ENCODE measurements at regions not wholly inside any gene's neighbourhood (a gene's known extent, or its start where the extent isn't known, plus 50 kb on each side); places are given as distances from the start of the nearest gene placed in this dataset.

DNA sequence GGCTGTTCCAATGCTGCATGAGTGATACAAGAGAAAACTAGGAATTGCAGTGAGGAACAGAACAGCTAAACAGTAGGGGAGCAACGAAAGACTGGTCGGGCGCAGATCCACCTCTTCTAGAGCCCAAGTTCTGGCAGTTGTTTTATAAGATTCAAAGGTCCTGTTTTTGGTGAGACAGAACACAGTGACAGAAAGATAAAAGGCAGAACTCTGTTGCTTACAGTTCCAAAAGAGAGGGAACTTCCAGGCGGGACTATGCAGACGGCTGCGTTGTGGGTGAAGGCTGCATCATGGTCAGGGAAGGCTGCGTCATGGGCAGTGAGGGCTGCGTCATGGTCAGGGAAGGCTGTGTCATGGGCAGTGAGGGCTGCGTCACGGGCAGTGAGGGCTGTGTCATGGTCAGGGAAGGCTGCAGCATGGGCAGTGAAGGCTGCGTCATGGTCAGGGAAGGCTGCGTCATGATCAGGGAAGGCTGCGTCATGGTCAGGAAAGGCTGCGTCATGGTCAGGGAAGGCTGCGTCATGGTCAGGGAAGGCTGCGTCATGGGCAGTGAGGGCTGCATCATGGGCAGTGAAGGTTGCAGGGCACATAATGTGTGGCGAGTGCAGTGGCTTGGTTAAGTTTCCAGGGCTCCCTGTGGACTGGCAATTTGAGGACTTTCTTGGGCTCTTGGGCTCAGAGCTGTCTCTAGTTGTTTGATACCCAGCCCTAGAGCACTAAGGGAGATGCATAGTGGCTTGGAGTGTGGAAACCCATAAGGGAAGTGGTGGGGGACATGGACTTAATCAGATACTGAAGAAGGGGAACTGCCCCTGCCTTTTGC lies 619.9 kb downstream of the AACS start:
- no peak overlapping the region for H3K4me3 ChIP-seq

DNA sequence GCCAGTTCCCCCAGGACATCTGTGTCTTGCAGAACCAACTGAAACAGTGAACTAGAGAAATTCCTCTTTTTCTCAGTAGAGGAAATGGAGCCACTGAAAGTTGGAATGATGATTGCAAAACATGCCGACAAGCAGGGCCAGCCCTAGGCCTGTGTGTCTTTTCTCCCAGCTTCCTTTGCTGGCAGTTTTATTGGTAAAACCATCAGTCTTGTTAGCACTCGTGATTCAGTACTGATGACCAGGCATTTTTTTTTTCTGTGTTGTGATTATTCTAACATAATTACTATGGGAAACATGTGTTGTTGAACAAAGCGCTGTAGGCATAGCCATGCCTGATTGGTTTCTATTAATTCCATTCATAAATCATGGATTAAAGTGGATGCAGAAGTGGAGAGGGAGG lies 620.7 kb downstream of the AACS start:
- Histone ChIP-seq H3K27me3 (ENCODE audit: low read depth) (no peaks in the 10 kb centered on the region), H3K4me1 (no peaks in the 10 kb centered on the region), H3K4me3 (no peak overlapping the region), H3K36me3 (replicated peaks) (no peaks in the 10 kb centered on the region), H3K9me3 (no peaks in the 10 kb centered on the region)
- no peak for DNase-seq (ENCODE audit: low spot score in 2 of 2)
- in situ Hi-C loops (cut with MboI; ENCODE audit: low sequenced_read_pairs): no loop called here

More for the DNA sequence above, 619.9 kb downstream of the AACS start:
- Histone ChIP-seq H3K9me3 (no peaks in the 10 kb centered on the region), H3K4me1 (no peaks in the 10 kb centered on the region), H3K36me3 (replicated peaks) (no peaks in the 10 kb centered on the region), H3K27me3 (ENCODE audit: low read depth) (no peaks in the 10 kb centered on the region)
- no peak for DNase-seq (ENCODE audit: low spot score in 2 of 2)
- in situ Hi-C loops (cut with MboI; ENCODE audit: low sequenced_read_pairs): no loop called here

DNA sequence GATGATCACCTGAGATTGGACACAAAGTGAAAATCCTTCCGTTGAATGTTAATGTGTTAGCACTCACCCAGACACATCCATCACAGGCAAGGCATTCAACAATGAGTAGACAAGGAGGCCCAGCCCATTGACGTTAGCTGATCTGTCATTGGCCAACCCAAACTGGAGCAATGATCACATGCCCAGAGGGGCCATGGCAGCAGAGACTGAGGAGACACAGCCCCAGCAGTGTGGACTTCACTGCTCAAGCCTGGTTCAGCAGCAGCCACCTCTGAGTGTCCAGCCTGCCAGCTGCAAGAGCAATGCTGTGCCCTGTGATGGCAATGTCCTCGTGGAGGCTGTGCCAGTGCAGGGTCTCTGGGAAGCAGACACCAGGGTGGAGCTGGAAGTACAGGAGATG lies 622.2 kb downstream of the AACS start:
- Histone ChIP-seq H3K4me1 (no peaks in the 10 kb centered on the region), H3K27me3 (ENCODE audit: low read depth) (no peaks in the 10 kb centered on the region), H3K36me3 (replicated peaks) (no peaks in the 10 kb centered on the region), H3K9me3 (no peaks in the 10 kb centered on the region), H3K4me3 (no peak overlapping the region)
- no peak for DNase-seq (ENCODE audit: low spot score in 2 of 2)
- in situ Hi-C loops (cut with MboI; ENCODE audit: low sequenced_read_pairs): no loop called here

DNA sequence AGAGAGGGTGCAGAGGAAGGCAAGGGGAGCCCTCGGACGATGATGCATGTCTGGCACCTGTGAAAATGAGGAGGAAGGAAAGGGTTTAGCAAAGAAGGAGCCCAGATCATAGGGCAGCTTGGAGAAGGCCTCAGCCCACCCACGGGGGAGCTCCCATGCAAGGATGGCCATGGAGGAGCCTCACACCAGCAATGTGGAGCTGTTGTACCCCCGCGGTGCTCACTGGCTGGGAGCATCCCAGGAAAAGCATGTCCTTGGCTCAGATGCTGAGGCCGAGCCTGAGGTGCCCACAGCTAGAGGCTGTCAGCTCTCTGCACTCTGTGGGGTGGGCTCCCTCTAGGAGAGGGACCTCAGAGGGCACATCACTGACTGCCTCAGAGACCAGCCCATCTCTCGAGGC lies 622.6 kb downstream of the AACS start:
- Histone ChIP-seq H3K36me3 (replicated peaks) (no peaks in the 10 kb centered on the region), H3K4me3 (no peak overlapping the region), H3K9me3 (no peaks in the 10 kb centered on the region), H3K27me3 (ENCODE audit: low read depth) (no peaks in the 10 kb centered on the region), H3K4me1 (no peaks in the 10 kb centered on the region)
- DNase-seq (ENCODE audit: low spot score in 2 of 2): no peak
- in situ Hi-C loops (cut with MboI; ENCODE audit: low sequenced_read_pairs): no loop called here

DNA sequence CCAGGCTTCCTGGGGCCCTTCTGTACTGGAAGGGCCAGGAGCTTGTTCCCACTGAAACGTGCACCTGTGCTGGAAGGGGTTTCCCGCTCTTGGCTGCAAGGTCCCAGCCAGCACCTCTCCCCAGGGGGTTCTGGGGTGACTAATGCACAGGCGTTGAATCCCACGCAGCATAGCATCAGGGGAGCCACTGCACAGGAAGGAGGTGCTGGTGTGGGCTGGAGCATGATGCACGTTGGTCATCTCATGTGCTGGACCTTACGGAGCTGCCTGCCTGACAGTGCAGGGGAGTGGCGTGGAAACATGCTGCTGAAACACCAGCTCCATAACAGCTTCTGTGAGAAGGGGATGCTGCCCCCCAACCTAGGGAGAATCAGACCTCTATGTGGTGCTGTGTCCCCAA lies 623.0 kb downstream of the AACS start:
- in situ Hi-C loops (cut with MboI; ENCODE audit: low sequenced_read_pairs): no loop called here
- no peaks in the 10 kb centered on the region for H3K9me3 ChIP-seq
- H3K4me1 ChIP-seq: no peaks in the 10 kb centered on the region
- H3K27me3 ChIP-seq (ENCODE audit: low read depth): no peaks in the 10 kb centered on the region
- no peak overlapping the region for H3K4me3 ChIP-seq
- DNase-seq (ENCODE audit: low spot score in 2 of 2): no peak
- no peaks in the 10 kb centered on the region for H3K36me3 ChIP-seq (replicated peaks)

DNA sequence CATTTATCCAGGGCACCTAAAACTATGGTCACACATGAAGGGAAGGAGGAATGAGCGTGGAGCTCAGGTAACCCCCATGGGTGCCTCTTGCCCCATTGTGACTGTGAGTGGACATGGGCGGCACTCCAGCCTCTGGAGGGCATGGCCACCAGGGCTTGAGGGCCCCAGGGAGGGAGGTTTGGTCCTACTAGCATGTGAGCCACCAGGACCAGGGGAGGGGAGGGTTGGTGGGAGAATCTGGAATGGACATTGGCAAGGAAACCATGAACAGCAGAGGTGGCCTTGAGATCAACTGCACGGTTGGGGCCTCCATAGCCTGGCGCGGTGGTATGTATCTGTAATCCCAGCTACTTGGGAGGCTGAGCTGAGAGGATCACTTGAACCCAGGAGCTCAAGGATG lies 623.6 kb downstream of the AACS start:
- no peaks in the 10 kb centered on the region for H3K9me3 ChIP-seq
- no peak overlapping the region for H3K4me3 ChIP-seq

DNA sequence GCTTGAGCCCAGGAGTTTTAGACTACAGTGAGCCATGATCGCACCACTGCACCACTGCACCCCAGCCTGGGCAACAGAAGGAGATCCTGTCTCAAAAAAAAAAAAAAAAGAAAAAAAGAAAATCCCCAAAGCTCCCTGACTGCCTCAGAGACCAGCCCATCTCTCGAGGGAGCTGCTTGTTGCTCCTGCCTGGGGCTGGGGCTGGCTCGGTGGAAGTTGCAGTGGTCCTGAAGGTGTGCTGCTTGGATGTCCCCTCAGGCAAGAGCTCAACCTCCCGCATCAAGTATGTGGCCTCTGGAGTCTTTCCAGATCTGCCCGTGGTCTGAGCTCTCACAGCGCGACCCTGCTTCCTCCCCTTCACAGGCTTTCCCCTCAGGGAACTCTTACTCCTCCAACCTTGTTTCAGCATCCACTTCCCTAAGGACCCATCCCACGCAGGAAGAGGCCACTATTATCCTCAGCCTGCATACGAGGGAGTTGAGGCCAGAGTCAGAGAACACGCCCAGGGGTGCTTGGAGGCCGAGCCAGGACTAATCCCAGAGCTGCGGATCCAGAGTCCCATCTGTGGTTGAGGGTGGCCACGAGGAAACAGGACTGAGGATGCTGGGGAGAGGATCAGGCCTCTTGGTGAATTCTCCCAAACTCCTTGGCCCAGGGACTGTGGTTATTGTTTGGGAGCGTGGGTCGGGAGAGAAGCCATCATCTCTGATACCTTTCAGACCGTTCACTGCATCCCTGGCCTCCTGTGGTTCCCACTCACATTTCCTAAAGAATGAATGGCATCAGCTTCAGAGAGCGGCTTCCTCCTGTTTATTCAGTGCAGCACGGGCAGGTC lies 624.6 kb downstream of the AACS start:
- H3K4me3 ChIP-seq: no peak overlapping the region
- in situ Hi-C loops (cut with MboI; ENCODE audit: low sequenced_read_pairs): no loop called here
- H3K36me3 ChIP-seq (replicated peaks): no peaks in the 10 kb centered on the region
- no peak for DNase-seq (ENCODE audit: low spot score in 2 of 2)
- no peaks in the 10 kb centered on the region for H3K4me1 ChIP-seq
- no peaks in the 10 kb centered on the region for H3K27me3 ChIP-seq (ENCODE audit: low read depth)
- no peaks in the 10 kb centered on the region for H3K9me3 ChIP-seq

More for the DNA sequence above, 623.6 kb downstream of the AACS start:
- no peaks in the 10 kb centered on the region for H3K4me1 ChIP-seq
- H3K36me3 ChIP-seq (replicated peaks): no peaks in the 10 kb centered on the region
- in situ Hi-C loops (cut with MboI; ENCODE audit: low sequenced_read_pairs): no loop called here
- no peak for DNase-seq (ENCODE audit: low spot score in 2 of 2)
- no peaks in the 10 kb centered on the region for H3K27me3 ChIP-seq (ENCODE audit: low read depth)

DNA sequence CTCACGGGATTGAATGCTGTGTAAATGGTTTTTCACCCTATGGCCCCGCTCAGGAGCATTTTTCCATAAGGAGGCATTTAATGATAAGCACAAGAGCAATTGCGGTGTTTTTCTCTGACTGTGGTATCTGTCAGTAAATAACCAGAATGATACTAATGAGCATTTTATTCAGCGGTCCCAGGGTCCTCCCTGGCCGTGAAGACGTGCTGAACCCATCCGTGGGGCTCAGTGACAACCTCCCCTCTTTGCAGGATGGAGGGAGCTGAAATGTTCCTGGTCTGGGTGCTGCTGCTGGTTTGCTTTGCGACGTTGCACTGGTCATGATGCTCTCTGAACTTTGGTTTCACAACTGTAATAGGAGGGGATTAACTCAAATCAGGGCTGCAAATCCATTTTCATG lies 625.6 kb downstream of the AACS start:
- in situ Hi-C loops (cut with MboI; ENCODE audit: low sequenced_read_pairs): no loop called here
- Histone ChIP-seq H3K27me3 (ENCODE audit: low read depth) (no peaks in the 10 kb centered on the region), H3K4me3 (no peak overlapping the region), H3K36me3 (replicated peaks) (no peaks in the 10 kb centered on the region), H3K4me1 (no peaks in the 10 kb centered on the region), H3K9me3 (no peaks in the 10 kb centered on the region)
- no peak for DNase-seq (ENCODE audit: low spot score in 2 of 2)

DNA sequence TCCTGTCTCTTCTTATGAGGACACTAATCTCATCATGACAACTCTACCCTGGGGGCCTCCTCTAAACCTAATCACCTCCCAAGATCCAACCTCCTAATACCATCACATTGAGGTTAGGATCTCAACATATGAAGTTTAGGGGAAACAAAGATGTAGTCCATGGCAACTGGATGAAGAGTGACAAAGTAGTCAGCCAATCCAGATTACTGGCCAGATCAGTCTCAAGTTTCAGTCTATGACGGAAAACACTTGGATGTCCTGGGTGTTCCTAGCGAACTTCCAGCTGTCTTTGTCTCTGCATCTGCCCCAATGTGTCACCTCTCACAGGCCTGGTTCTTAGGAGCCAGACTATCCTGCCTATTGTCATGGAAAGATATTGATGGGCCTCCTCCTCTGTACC lies 630.8 kb downstream of the AACS start:
- DNase-seq (ENCODE audit: low spot score in 2 of 2): no peak
- in situ Hi-C loops (cut with MboI; ENCODE audit: low sequenced_read_pairs): no loop called here
- Histone ChIP-seq H3K4me1 (no peaks in the 10 kb centered on the region), H3K27me3 (ENCODE audit: low read depth) (no peaks in the 10 kb centered on the region), H3K4me3 (no peak overlapping the region), H3K9me3 (no peaks in the 10 kb centered on the region), H3K36me3 (replicated peaks) (no peaks in the 10 kb centered on the region)

DNA sequence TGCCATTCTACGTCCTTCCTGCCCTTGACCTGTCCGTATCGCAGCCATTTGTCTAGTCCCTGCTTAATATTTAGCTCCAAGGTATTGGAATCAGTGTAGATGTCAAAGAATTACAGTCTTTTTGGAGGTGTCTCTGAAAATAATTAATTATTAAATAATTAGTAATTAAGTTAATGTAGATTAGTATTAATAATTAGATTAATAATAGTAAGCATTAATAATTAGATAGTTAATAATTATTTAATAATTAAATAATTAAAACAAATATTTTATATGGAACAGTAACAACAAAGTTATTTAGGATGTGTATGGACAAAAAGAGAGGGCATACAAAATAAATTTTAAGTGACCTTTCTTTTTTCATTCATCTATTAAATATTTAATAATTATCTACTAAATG lies 639.6 kb downstream of the AACS start:
- H3K4me3 ChIP-seq: no peak overlapping the region
- in situ Hi-C loops (cut with MboI; ENCODE audit: low sequenced_read_pairs): no loop called here
- H3K27me3 ChIP-seq (ENCODE audit: low read depth): no peaks in the 10 kb centered on the region
- no peak for DNase-seq (ENCODE audit: low spot score in 2 of 2)
- H3K4me1 ChIP-seq: no peaks in the 10 kb centered on the region
- no peaks in the 10 kb centered on the region for H3K36me3 ChIP-seq (replicated peaks)
- no peaks in the 10 kb centered on the region for H3K9me3 ChIP-seq

DNA sequence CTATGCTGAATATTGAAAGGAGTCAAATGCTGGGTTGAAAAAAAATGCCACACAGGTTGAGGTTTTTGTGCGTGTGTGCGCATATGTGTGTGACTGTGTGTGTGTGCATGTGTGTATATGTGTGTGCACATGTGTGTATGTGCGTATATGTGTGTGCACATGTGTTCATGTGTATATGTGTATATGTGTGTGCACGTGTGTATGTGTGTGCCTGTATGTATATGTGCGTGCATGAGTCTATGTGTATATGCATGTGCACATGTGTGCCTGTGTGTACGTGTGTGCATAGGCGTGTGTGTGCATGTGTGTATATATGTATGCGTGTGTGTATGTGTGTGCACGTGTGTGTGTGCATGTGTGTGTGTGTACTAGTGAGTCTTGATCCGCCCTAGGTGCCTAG lies 655.7 kb downstream of the AACS start:
- in situ Hi-C loops (cut with MboI; ENCODE audit: low sequenced_read_pairs): no loop called here
- Histone ChIP-seq H3K27me3 (ENCODE audit: low read depth) (no peaks in the 10 kb centered on the region), H3K9me3 (no peaks in the 10 kb centered on the region), H3K4me3 (no peak overlapping the region), H3K36me3 (replicated peaks) (no peaks in the 10 kb centered on the region), H3K4me1 (no peaks in the 10 kb centered on the region)
- no peak for DNase-seq (ENCODE audit: low spot score in 2 of 2)

DNA sequence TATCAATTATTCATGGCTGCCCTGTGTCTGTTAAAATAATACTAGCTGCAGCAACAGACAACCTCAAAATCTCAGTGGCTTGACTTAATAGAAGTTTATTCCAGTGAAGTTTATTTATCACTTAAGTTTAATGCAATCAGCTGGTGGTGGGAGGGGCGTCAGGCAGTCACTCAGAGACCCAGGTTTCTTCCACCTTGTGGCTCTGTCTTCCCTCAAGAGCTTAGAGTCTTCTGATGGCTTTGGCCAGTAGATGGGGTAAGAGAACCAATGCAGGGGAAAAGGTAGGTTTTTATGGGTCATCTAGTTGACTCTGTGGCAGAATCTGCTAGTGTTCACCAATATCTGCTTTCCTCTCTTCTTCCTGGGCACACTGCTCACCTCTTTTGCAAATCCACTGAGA lies 668.9 kb downstream of the AACS start:
- no peak for DNase-seq (ENCODE audit: low spot score in 2 of 2)
- Histone ChIP-seq H3K36me3 (replicated peaks) (no peaks in the 10 kb centered on the region), H3K27me3 (ENCODE audit: low read depth) (no peaks in the 10 kb centered on the region), H3K4me1 (no peaks in the 10 kb centered on the region), H3K9me3 (no peaks in the 10 kb centered on the region), H3K4me3 (no peak overlapping the region)
- in situ Hi-C loops (cut with MboI; ENCODE audit: low sequenced_read_pairs): no loop called here

DNA sequence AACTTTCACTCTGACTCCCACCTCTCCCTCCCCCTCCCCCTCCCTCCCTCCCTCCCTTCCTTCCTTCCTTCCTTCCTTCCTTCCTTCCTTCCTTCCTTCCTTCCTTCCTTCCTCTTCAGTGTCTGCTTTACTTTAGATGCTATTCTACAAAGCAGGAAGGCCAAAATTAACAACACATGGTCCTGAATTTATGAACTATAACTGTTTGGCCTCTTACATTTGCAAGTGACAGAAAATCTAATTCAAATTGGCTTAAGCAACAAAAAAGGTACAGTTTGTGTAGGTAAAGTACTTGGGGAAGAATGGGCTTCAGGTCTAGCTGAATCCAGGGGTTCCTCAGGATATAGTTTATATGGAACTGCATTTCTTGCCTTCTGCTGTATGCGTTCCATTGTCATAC lies 673.0 kb downstream of the AACS start:
- Histone ChIP-seq H3K4me1 (no peaks in the 10 kb centered on the region), H3K4me3 (no peak overlapping the region), H3K27me3 (ENCODE audit: low read depth) (no peaks in the 10 kb centered on the region), H3K9me3 (no peaks in the 10 kb centered on the region), H3K36me3 (replicated peaks) (no peaks in the 10 kb centered on the region)
- no peak for DNase-seq (ENCODE audit: low spot score in 2 of 2)
- in situ Hi-C loops (cut with MboI; ENCODE audit: low sequenced_read_pairs): no loop called here

DNA sequence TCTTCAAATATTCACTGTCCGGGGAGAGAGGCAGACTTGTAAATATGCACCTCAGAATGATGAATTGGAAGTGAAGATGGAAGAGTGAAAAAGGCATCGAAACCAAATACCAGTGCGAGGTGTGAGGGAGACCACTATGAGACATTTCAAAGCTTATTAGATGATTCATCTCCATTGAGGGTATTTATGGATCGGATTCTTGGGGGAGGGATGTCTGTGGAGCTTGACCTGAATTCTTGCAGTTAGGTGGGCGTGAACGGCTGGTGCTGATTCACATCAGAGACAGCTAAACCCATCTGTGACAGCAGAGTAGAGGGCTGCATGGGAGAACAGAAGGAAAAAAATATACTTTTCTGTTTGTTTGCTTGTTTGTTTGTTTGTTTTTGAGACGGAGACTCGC lies 677.2 kb downstream of the AACS start:
- in situ Hi-C loops (cut with MboI; ENCODE audit: low sequenced_read_pairs): no loop called here

More for the DNA sequence above, 677.2 kb downstream of the AACS start:
- Histone ChIP-seq H3K9me3 (no peaks in the 10 kb centered on the region), H3K36me3 (replicated peaks) (no peaks in the 10 kb centered on the region), H3K27me3 (ENCODE audit: low read depth) (no peaks in the 10 kb centered on the region), H3K4me3 (no peak overlapping the region), H3K4me1 (no peaks in the 10 kb centered on the region)
- no peak for DNase-seq (ENCODE audit: low spot score in 2 of 2)

Data from HAP-1 (cell line).